C4-2B (cell line): ENCODE measurements at regions not wholly inside any gene's neighbourhood (a gene's known extent, or its start where the extent isn't known, plus 50 kb on each side); places are given as distances from the start of the nearest gene placed in this dataset.

Experiments used
- H3K27ac ChIP-seq: fragments of 450-650 bp; 2 replicates; pipeline ENCODE4 v1.5.1; 2017
- ZFX ChIP-seq: fragments of 450-650 bp; IDR thresholded peaks from 2 replicates; pipeline ENCODE4 v1.6.1; 2017
- TF ChIP-seq, protein P1 (sequence below): fragments of 450-650 bp; conservative IDR thresholded peaks from 2 replicates; pipeline ENCODE4 v1.5.1; 2017; ENCODE audit warnings: mild to moderate bottlenecking

DNA sequence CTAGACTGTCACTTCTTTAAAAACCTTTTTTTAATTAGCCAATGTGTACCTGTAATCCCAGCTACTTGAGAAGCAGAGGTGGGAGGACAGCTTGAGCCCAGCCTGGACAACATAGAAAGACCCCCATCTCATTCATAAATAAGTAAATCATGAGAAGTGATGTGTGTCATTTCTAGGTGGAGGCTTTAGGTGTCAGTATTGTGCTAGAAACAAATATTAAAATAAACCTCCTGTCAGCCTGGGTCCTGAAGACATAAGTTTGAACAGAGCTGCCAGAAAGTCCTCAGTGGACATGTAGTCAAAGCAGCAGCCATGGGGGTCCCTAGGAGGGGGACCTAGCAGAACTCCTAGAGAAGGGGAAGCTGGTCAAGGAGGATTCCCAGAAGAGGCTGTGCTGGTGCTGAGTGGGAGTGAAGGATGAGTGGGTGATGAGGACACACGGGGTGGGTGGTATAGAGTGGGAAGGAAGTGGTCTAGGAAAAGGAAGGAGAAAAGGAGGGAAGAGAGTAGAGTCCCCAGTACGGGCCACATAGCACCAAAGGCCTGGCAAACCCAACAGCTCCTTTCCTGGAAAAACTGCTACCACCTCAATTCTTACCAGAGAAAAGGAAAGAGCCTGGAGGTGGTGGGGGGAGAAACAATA is 316.6 kb upstream of the NCKAP5 start:
- H3K27ac ChIP-seq = no peak overlapping the region
- TF ChIP-seq ZFX = no peak
- TF ChIP-seq, protein P1, sequence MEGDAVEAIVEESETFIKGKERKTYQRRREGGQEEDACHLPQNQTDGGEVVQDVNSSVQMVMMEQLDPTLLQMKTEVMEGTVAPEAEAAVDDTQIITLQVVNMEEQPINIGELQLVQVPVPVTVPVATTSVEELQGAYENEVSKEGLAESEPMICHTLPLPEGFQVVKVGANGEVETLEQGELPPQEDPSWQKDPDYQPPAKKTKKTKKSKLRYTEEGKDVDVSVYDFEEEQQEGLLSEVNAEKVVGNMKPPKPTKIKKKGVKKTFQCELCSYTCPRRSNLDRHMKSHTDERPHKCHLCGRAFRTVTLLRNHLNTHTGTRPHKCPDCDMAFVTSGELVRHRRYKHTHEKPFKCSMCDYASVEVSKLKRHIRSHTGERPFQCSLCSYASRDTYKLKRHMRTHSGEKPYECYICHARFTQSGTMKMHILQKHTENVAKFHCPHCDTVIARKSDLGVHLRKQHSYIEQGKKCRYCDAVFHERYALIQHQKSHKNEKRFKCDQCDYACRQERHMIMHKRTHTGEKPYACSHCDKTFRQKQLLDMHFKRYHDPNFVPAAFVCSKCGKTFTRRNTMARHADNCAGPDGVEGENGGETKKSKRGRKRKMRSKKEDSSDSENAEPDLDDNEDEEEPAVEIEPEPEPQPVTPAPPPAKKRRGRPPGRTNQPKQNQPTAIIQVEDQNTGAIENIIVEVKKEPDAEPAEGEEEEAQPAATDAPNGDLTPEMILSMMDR = peak; percentile 53

GRCh38 chr2:133885847-133886246 is 317.6 kb upstream of the NCKAP5 start:
- TF ChIP-seq ZFX = no peak
- TF ChIP-seq, protein P1 = no peak
- H3K27ac ChIP-seq = no peak overlapping the region

GRCh38 chr2:133886735-133887675 is 318.7 kb upstream of the NCKAP5 start:
- H3K27ac ChIP-seq = no peak overlapping the region
- TF ChIP-seq, protein P1 = peak; percentile 78
- no peak for TF ChIP-seq ZFX

DNA sequence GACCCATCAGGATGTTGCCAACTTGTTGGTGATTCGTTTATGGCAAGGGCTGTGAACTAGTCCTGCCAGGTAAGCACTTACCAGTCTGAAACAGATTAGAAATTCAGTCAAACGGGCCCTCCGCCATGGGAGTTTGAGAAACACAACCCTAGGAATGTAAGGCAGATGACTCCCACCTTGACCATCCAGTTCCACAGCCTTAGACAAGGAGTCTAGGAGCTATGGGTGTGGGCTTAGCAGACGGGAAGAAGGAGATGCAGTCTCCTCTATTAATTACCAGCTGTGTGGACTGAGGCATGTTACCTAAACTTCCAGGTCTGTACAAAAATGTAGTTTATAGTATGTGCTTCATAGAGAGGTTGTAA is 319.4 kb upstream of the NCKAP5 start:
- TF ChIP-seq, protein P1 = no peak
- no peak for TF ChIP-seq ZFX

GRCh38 chr2:133888107-133888506 is 319.8 kb upstream of the NCKAP5 start:
- TF ChIP-seq, protein P1 = no peak
- TF ChIP-seq ZFX = no peak
- no peak overlapping the region for H3K27ac ChIP-seq

More for the DNA sequence above, 319.4 kb upstream of the NCKAP5 start:
- no peak overlapping the region for H3K27ac ChIP-seq

DNA sequence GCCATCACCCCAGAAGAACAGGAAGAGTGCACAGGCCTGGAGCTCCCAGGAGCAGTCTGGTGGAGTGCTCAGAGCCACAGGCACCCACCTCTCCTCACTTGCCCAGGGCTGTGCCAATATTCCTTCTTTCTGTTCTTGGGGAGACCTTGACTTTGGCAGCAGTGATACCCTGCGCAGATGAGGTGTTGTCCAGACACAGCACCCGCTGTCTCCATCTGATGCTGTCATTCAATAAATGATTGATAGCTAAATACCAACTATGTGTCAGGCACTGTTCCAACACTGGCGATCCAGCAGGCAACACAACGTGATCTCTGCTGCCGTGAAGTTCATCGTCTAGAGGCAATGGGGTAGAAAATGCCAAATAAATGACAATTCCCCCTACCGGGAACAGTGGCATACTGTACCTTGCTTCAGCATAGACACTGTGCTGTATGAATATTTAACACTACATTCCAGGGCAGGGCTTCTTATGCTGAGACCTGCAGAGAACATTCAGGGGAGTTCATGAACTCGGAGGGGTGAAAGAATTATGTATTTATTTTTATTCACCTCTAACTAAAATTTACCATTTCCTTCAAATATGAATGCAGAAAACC is 320.5 kb upstream of the NCKAP5 start:
- no peak overlapping the region for H3K27ac ChIP-seq
- TF ChIP-seq ZFX = no peak
- TF ChIP-seq, protein P1 = no peak

DNA sequence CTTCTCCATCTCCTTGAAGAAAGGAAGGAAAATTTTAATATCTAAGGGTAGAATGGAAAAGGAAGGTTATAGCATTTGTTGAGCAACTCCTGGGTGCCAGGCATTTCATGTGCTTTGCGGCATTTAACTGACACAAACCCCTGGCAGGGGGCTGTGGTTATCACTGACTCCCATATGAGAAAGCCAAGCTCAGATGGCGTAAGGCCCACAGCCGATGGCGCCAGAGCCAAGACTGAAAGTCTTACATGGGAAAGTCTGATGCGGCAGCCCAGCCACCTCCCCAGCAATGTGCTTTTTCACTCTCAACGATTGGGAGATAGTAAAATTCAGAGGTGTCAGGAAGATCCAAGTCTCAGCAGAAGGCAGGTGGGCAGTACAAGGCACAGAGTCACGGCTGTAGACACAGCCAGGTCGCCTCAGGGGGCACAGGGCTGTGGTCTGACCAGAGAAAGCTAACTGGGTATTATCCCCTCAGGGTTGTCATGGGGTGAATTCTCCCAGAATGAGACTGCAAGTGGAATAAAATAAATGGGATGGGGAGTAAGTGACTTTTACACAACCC is 324.2 kb upstream of the NCKAP5 start:
- TF ChIP-seq ZFX = no peak
- TF ChIP-seq, protein P1 = no peak
- no peak overlapping the region for H3K27ac ChIP-seq
